HG03571 (cell line): ENCODE measurements at regions not wholly inside any gene's neighbourhood (a gene's known extent, or its start where the extent isn't known, plus 50 kb on each side); places are given as distances from the start of the nearest gene placed in this dataset.
A peak's percentile ranks its signal among the peaks of the same experiment; 100 is the strongest.
"Not testable (repeated sequence)": the region's sequence is repeated elsewhere in the genome, so short reads cannot be mapped to it uniquely, and the experiment has no call there.

Source experiments
- ATAC-seq: cut with Tn5 transposase; IDR thresholded peaks from one replicate; pipeline ENCODE4 v1.9.1; 2021; ENCODE audit not compliant: unreplicated experiment

DNA sequence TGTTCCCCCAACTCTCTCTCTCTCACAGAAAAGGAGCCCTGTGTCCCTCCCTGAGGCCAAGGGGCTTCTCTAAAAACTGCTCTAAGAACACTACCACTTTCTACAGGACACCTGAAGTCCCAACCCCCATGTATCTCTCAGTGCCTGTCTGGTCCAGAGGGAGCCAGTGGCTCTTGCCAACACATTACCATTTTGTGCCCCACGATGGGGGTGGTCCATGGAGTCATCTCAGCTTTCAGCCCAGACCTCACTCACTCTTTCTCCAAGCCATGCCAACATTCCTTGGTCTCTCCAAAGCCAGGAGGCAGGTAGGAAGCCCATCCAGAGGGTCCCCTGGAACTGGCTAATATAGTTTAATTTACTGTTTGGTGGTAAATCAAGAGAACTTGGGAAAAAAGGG is 962.1 kb upstream of the DEFB115 start:
- ATAC-seq: not testable (repeated sequence)

GRCh38 chr20:30295967-30296366 is 961.5 kb upstream of the DEFB115 start:
- ATAC-seq: not testable (repeated sequence)

- ATAC-seq: not testable (repeated sequence)
Measured at GRCh38 chr20:30297878-30298595, 959.4 kb upstream of the DEFB115 start.

DNA sequence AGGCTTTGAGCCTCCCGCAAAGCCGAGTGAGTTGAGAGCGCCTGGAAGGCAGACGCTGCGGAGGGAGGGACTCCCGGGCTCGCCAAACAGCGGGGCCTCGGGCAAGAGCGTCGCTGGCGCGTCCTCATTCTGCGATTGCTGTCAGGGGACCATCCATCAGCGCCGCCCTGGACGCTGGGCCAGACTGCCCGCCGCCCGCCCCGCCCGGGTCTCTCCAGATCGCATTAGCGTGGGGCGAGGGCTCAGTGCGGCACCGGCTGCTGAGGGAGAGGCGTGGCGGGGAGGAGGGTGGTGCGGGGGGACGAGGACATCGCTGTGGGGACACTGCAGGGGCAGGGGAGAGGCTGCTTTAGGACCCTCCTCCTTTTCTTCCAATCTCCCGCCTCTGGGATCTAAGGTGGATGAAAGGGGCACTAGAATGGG is 957.2 kb upstream of the DEFB115 start:
- not testable (repeated sequence) for ATAC-seq

DNA sequence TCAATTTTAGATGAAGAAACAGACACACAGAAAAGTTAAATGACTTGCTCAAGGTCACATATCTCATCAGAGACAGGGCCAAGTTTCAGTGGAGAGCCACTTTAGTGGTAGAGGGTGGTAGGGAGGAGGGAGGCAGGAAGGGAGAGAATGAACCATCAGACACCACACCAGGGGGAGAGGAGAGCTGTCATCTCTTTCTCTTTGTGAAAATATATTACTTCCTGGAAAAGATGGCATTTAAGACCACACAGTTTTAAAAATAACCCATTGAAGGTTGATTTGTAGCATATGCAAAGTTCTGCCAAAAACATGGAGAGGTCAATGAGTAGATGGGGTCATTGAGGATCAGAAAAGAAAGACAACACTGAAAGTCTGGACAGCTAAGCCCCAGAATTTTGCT is 954.7 kb upstream of the DEFB115 start:
- ATAC-seq: not testable (repeated sequence)

- ATAC-seq: not testable (repeated sequence)
Measured at GRCh38 chr20:30309938-30310337, 947.5 kb upstream of the DEFB115 start.

- not testable (repeated sequence) for ATAC-seq
Measured at GRCh38 chr20:30310385-30310784, 947.1 kb upstream of the DEFB115 start.

- not testable (repeated sequence) for ATAC-seq
Measured at GRCh38 chr20:30312220-30312619, 945.2 kb upstream of the DEFB115 start.

GRCh38 chr20:30313660-30314059 is 943.8 kb upstream of the DEFB115 start:
- not testable (repeated sequence) for ATAC-seq

DNA sequence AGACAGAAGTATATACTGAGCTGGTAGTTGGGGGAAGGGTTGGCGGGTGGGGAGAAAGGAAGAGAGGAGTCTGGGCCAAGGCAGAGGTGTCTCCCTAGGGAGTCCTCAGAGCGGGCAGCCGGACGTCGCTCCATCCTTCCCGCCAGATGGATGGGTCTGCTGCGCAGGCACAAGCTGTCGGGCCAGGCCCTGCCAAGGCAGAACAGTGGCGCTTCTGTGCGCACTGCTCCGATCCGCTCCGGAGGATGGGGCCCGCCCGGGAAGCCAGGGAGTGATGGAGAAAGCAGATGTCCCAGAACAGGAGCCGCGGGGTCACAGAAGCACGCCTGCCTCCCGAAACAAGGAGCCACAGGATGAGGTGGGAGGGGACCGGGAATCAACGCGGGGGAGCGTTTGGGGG is 941.4 kb upstream of the DEFB115 start:
- ATAC-seq: not testable (repeated sequence)

DNA sequence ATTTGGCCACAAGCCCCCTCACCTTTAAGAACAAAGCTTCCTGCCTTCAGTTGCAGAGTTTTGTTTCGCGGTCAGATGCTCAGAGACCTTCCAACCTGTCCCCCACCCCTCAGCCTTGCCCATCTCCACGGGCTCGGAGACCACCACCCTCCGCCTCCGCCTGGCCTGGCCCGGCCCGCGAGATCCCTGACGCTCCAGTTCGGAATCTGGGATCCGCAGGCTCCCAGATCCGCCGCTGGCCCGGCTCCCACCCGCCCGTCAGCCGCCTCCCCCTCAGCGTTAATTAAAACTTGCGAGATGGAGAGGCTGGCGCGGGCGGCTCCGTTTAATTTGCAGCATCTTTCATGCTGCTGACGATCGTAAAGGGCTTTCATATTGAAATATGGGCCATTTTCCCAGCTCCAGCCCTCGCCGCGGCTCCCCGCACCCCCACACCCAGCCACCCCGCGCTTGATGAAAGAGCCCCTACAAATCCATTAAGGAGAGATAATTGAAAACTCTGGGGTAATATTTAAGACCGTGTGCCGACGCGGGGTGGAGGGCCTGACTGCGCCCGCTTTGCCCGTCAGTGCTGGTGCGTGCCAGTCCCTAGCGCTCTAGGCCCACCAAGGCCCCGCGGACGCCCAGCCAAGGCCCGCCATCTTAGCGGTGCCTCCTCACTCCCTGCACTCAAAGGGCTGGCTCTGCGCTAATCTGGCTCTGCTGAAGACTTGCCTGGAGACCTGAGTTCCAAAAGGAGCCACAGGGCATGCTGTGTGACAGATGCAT is 940.7 kb upstream of the DEFB115 start:
- ATAC-seq: not testable (repeated sequence)

GRCh38 chr20:30333744-30334143 is 923.7 kb upstream of the DEFB115 start:
- not testable (repeated sequence) for ATAC-seq

DNA sequence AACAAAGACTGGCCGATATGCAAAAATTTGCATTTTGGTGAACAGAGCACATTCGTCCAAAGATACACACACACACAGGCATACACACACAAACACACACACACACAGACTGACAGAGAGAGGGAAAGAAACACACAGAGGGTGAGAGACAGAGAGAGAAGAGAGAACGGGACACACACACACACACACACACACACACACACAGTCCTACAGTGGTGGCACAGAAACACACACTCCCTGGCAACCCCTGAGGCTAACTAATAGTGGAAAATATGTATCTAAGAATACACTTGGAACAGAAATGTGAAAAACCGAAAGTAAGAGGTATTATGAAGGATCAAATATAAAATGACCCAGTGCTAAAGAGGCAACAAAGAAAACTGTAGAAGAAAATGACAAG is 919.9 kb upstream of the DEFB115 start:
- ATAC-seq: not testable (repeated sequence)

DNA sequence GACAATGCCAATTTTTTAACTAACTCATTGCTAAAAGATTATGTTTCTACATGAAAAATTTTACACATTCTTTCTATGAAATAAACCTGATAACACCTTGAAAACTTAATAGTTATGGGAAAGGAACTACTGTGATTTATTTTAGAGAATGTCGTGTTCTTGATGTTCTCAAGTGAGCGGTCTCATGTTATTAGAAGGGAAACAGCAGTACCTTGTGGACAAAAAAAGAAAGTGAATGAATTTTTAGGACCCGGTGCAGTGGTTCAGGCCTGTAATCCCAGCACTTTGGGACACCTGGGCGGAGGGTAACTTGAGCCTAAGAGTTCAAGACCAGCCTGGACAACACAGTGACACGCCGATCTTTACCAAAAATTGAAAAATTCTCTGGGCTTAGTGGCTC is 908.5 kb upstream of the DEFB115 start:
- not testable (repeated sequence) for ATAC-seq

DNA sequence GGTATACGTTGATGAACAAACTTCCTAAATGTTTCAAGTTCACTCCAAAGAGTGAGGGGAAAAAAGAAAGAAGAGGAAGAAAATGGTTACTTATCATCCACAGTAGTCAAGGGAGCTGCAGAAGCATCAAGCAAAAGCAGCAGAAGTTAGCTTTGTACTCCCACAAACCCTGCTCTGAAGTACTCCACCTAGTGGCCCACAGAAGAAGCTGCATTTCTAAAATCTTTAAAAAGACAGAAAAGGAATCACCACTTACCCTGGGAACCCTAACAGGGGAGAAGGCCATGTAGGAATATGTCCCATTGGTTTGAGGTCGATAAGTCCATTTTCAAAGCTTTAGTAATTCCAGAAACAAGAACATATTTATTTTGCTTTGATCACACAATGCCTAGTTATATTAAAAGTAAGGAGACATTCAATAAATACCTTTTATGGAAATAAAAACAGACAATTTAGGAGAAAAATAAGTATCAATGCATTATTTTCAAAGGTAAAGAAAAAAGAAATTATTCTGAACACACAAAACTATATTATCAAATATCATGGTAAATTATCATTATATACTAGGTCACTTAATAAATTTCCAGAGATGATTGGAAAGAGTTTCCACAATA is 900.5 kb upstream of the DEFB115 start:
- not testable (repeated sequence) for ATAC-seq

GRCh38 chr20:30361756-30362155 is 895.7 kb upstream of the DEFB115 start:
- not testable (repeated sequence) for ATAC-seq

- ATAC-seq: not testable (repeated sequence)
Measured at GRCh38 chr20:30376430-30376766, 881.1 kb upstream of the DEFB115 start.

DNA sequence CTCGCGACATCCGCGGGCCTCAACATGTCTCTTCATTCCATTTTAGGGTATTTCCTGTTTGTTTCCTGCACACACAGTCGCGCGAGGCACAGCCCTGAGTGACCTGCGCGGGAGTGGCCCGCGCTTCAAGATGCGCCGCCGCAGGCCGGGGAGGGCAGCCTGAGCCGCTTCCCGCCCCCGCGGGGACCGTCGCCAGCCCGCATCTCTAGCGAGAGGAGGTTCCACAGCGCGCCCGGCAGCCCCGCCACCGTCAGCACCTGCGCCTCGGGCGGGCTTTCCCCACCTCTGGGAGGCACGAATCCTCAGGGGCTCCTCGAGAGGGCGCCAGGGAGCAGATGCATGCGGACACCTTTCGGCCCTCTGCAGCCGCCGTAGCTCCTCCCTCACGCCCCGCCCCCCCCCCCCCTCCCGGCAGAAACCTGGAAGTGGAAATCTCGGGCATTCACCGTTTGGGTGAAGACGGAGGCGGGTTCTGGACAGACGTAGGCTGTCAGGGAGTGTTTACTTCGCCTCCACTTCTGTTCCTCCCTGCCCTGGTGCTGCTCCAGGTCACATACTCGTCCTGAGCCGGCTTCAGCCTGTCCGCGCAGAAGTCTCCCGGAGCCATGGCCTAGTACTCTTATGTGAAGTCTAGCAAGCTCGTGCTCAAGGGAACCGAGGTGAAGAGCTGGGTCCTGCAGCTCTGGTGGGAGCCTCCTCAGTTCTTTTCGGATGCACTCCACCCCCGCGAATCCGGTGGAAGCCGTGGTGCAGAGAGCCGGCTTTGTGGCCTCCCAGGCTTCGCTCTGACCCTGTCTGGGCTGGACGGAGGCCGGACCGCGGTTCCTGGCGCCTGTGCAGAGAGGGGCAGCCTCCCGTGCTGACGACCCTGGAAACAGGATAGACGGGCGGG is 880.5 kb upstream of the DEFB115 start:
- ATAC-seq: peak; percentile 90

GRCh38 chr20:30378317-30378716 is 879.1 kb upstream of the DEFB115 start:
- ATAC-seq: not testable (repeated sequence)

DNA sequence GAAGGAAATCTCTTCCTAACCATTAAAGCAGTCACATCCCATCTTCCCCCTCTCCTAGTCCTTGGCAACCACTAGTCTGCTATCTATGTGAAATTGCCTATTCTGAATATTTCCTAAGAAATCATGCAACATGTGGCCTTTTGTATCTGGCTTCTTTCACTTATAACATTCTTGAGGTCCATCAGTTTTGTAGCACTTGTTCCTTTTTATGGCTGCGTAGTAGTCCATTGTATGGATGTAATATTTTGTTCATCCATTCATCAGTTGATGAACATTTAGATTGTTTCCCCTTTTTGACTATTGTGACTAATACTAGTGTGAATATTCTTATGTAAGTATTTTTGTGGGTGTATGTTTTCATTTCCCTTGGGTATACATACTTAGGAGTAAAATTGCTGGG is 878.7 kb upstream of the DEFB115 start:
- not testable (repeated sequence) for ATAC-seq

- not testable (repeated sequence) for ATAC-seq
Measured at GRCh38 chr20:30384841-30385240, 872.6 kb upstream of the DEFB115 start.
